H1 (cell line): ENCODE measurements at regions not wholly inside any gene's neighbourhood (a gene's known extent, or its start where the extent isn't known, plus 50 kb on each side); places are given as distances from the start of the nearest gene placed in this dataset.

ENCODE experiments used
- CTCF ChIA-PET: fragments of 300-600 bp; sonication (Branson Sonifier 250); formaldehyde crosslinking; loops from one replicate; lab custom pipeline; 2021; ENCODE audit not compliant: partially characterized antibody; lab: Charles Lee
- POLR2A ChIA-PET: fragments of 300-600 bp; sonication (Branson Sonifier 250); formaldehyde crosslinking; loops from one replicate; lab custom pipeline; 2021; ENCODE audit warnings: inconsistent platforms; ENCODE audit not compliant: partially characterized antibody; lab: Charles Lee
- DNase-seq, 2 experiments: peaks; one replicate each; pipeline versions ENCODE4 v3.0.0 to v3.0.0-alpha.2; 2010 to 2022; ENCODE audit warnings: low spot score in 2 of 2, low read depth in 1 of 2, mixed read lengths in 1 of 2
- FAIRE-seq: peaks from 2 replicates; lab custom pipeline; 2011; peaks lifted over from hg19 to GRCh38; lab: Jason Lieb, UNC
- H2AFZ ChIP-seq: 2 replicates; pipeline ENCODE4 v1.8.1; 2012; ENCODE audit warnings: low read length, inconsistent platforms
- H2AK5ac ChIP-seq: 2 replicates; pipeline ENCODE4 v1.6.1; 2013; ENCODE audit warnings: low read depth, low read length
- H2BK120ac ChIP-seq: replicated peaks from 2 replicates; pipeline ENCODE3; 2013; ENCODE audit warnings: low read depth, low read length, inconsistent platforms
- H2BK12ac ChIP-seq: 2 replicates; pipeline ENCODE4 v1.6.1; 2013; ENCODE audit warnings: low read depth, low read length
- H2BK15ac ChIP-seq: 2 replicates; pipeline ENCODE4 v1.6.1; 2013; ENCODE audit warnings: low read length
- H2BK20ac ChIP-seq: 2 replicates; pipeline ENCODE4 v1.6.1; 2013; ENCODE audit warnings: low read length
- H2BK5ac ChIP-seq: 2 replicates; pipeline ENCODE4 v1.6.1; 2013; ENCODE audit warnings: low read depth, low read length
- H3K14ac ChIP-seq: 2 replicates; pipeline ENCODE4 v1.6.1; 2013; ENCODE audit warnings: inconsistent platforms; ENCODE audit not compliant: insufficient read length
- H3K18ac ChIP-seq: 2 replicates; pipeline ENCODE4 v1.6.1; 2013; ENCODE audit warnings: low read length; ENCODE audit errors: extremely low read depth
- H3K23ac ChIP-seq: 2 replicates; pipeline ENCODE4 v1.6.1; 2013; ENCODE audit warnings: inconsistent platforms; ENCODE audit not compliant: insufficient read length
- H3K23me2 ChIP-seq: 2 replicates; pipeline ENCODE4 v1.6.1; 2013; ENCODE audit warnings: low read depth, low read length
- H3K27ac ChIP-seq: 2 replicates; pipeline ENCODE4 v1.6.1; 2011; ENCODE audit warnings: low read depth, low read length, inconsistent platforms
- H3K27me3 ChIP-seq, 4 experiments: replicated peaks in 1 of 4; 1 replicate in 1 of 4; 2 replicates in 3 of 4; pipeline versions ENCODE4 v1.6.1 to v1.8.1; 2011 to 2013; ENCODE audit warnings: low read length in 3 of 4, mild to moderate bottlenecking in 3 of 4, inconsistent platforms in 2 of 4, mixed read lengths in 2 of 4, moderate library complexity in 1 of 4; ENCODE audit not compliant: control insufficient read depth in 3 of 4, insufficient read depth in 3 of 4; ENCODE audit errors: extremely low read depth in 1 of 4
- H3K36me3 ChIP-seq, 4 experiments: 2 replicates each; pipeline versions ENCODE4 v1.6.1 to v1.8.1; 2011 to 2013; ENCODE audit warnings: mild to moderate bottlenecking in 4 of 4, low read length in 3 of 4, moderate library complexity in 2 of 4, control low read depth in 1 of 4, inconsistent platforms in 1 of 4; ENCODE audit not compliant: insufficient read depth in 4 of 4, control insufficient read depth in 2 of 4
- H3K4ac ChIP-seq: replicated peaks from 2 replicates; pipeline ENCODE3; 2013; ENCODE audit warnings: low read length, low read depth, mixed read lengths, inconsistent platforms; ENCODE audit not compliant: insufficient read length
- H3K4me1 ChIP-seq, 4 experiments: replicated peaks in 1 of 4; 1 replicate in 1 of 4; 2 replicates in 3 of 4; pipeline versions ENCODE4 v1.6.1 to v1.8.1; 2011 to 2013; ENCODE audit warnings: low read length in 3 of 4, inconsistent platforms in 2 of 4, mixed read lengths in 1 of 4; ENCODE audit not compliant: insufficient read depth in 4 of 4, control insufficient read depth in 3 of 4
- H3K4me2 ChIP-seq, 2 experiments: 2 replicates each; pipeline versions ENCODE4 v1.6.1 to v1.8.1; 2011 to 2013; ENCODE audit warnings: low read depth in 2 of 2, low read length in 2 of 2, control low read depth in 1 of 2, inconsistent platforms in 1 of 2, mild to moderate bottlenecking in 1 of 2; ENCODE audit not compliant: insufficient read depth in 1 of 2
- H3K4me3 ChIP-seq, 4 experiments: fragments of 200-600, 300-600 bp in 1 of 4; sonication (generic), shearing (Covaris generic), sonication (Bioruptor Twin) in 1 of 4; 2 replicates each; pipeline versions ENCODE4 v1.5.1 to v1.8.1; 2011 to 2016; ENCODE audit warnings: low read length in 4 of 4, low read depth in 3 of 4, control low read depth in 2 of 4, inconsistent platforms in 2 of 4, mild to moderate bottlenecking in 2 of 4, mixed read lengths in 1 of 4, moderate library complexity in 1 of 4; ENCODE audit not compliant: insufficient read depth in 2 of 4; ENCODE audit errors: extremely low read depth in 1 of 4
- H3K56ac ChIP-seq: replicated peaks from 2 replicates; pipeline ENCODE3; 2013; ENCODE audit warnings: low read depth, mild to moderate bottlenecking, mixed read lengths, low read length, inconsistent platforms; ENCODE audit not compliant: insufficient read length
- H3K79me1 ChIP-seq: 2 replicates; pipeline ENCODE4 v1.6.1; 2013; ENCODE audit warnings: low read depth, low read length, control low read depth
- H3K79me2 ChIP-seq, 2 experiments: 2 replicates each; pipeline versions ENCODE4 v1.6.1 to v1.8.1; 2012 to 2013; ENCODE audit warnings: low read length in 2 of 2, mild to moderate bottlenecking in 2 of 2, inconsistent platforms in 1 of 2; ENCODE audit not compliant: insufficient read depth in 2 of 2, control insufficient read depth in 1 of 2
- H3K9ac ChIP-seq, 4 experiments: replicated peaks in 1 of 4; 1 replicate in 1 of 4; 2 replicates in 3 of 4; pipeline versions ENCODE4 v1.6.1 to v1.8.1; 2011 to 2013; ENCODE audit warnings: low read depth in 3 of 4, low read length in 3 of 4, control low read depth in 2 of 4, mild to moderate bottlenecking in 2 of 4, moderate library complexity in 2 of 4, inconsistent platforms in 1 of 4; ENCODE audit errors: extremely low read depth in 1 of 4
- H3K9me3 ChIP-seq, 2 experiments: 2 replicates each; pipeline versions ENCODE4 v1.6.1 to v1.8.1; 2012 to 2013; ENCODE audit warnings: mild to moderate bottlenecking in 2 of 2, moderate library complexity in 2 of 2, control low read depth in 1 of 2, inconsistent platforms in 1 of 2, low read depth in 1 of 2, low read length in 1 of 2, mixed read lengths in 1 of 2; ENCODE audit not compliant: insufficient read depth in 2 of 2
- H4K20me1 ChIP-seq, 2 experiments: replicated peaks in 1 of 2; 2 replicates each; pipeline versions ENCODE3 to v1.8.1; 2011 to 2013; ENCODE audit warnings: inconsistent platforms in 2 of 2, low read length in 2 of 2, mild to moderate bottlenecking in 1 of 2; ENCODE audit not compliant: insufficient read depth in 2 of 2, control insufficient read depth in 1 of 2
- H4K5ac ChIP-seq: 2 replicates; pipeline ENCODE4 v1.6.1; 2013; ENCODE audit warnings: low read length, low read depth, mixed read lengths, inconsistent platforms; ENCODE audit not compliant: insufficient read length
- H4K8ac ChIP-seq: 2 replicates; pipeline ENCODE4 v1.8.0; 2013; ENCODE audit warnings: mild to moderate bottlenecking, moderate library complexity, low read length, inconsistent platforms; ENCODE audit not compliant: insufficient read depth; ENCODE audit errors: extremely low read depth
- H4K91ac ChIP-seq: replicated peaks from 2 replicates; pipeline ENCODE3; 2013; ENCODE audit warnings: low read length, mixed read lengths, inconsistent platforms; ENCODE audit not compliant: insufficient read length
- BACH1 ChIP-seq: IDR thresholded peaks from 2 replicates; pipeline ENCODE4 v1.6.1; 2012; ENCODE audit warnings: low read length, improper control_type of control experiment
- BCL11A ChIP-seq, 2 experiments: IDR thresholded peaks; one replicate each; pipeline ENCODE4 v1.6.1; 2011; ENCODE audit warnings: low read depth in 2 of 2, low read length in 2 of 2, mild to moderate bottlenecking in 2 of 2
- POLR2A ChIP-seq, 2 experiments: IDR thresholded peaks; 1 replicate in 1 of 2; 2 replicates in 1 of 2; pipeline ENCODE4 v1.6.1; 2011; ENCODE audit warnings: low read depth in 2 of 2, low read length in 2 of 2, mild to moderate bottlenecking in 2 of 2; ENCODE audit errors: control extremely low read depth in 1 of 2
- RAD21 ChIP-seq, 2 experiments: IDR thresholded peaks in 1 of 2; conservative IDR thresholded peaks in 1 of 2; 2 replicates each; pipeline ENCODE4 v1.6.1; 2011; ENCODE audit warnings: low read depth in 2 of 2, low read length in 2 of 2, improper control_type of control experiment in 1 of 2, inconsistent platforms in 1 of 2, mild to moderate bottlenecking in 1 of 2, moderate library complexity in 1 of 2
- SP4 ChIP-seq: IDR thresholded peaks from 2 replicates; pipeline ENCODE4 v1.6.1; 2012; ENCODE audit warnings: low read length, inconsistent platforms
- TAF7 ChIP-seq: optimal IDR thresholded peaks from 2 replicates; pipeline ENCODE3; 2011; ENCODE audit warnings: low read depth, mild to moderate bottlenecking, inconsistent platforms, low read length, moderate library complexity, borderline replicate concordance
- WGBS, 2 experiments: shearing (Covaris generic) in 1 of 2; methylation state at CpG; one replicate each; pipeline versions ENCODE4 v1.1.6 to v1.1.7; 2013 to 2015; ENCODE audit warnings: low lambda C conversion rate in 2 of 2, mixed read lengths in 2 of 2, inconsistent platforms in 1 of 2, low coverage in 1 of 2, missing lambda C conversion rate in 1 of 2; ENCODE audit not compliant: insufficient replicate concordance in 2 of 2, insufficient coverage in 1 of 2, insufficient read length in 1 of 2; ENCODE audit errors: extremely low coverage in 1 of 2, missing lambda C conversion rate in 1 of 2; 5-methylcytosine and 5-hydroxymethylcytosine counted together

- WGBS, 2 experiments: 83% methylated on average over 2 of the region's 2 CpGs; no CpG with 5 or more reads in 1 of the 2 experiments
- Histone ChIP-seq H3K23ac (no peak overlapping the region), H3K23me2 (no peaks in the 10 kb centered on the region), H3K9me3 (no peaks in the 10 kb centered on the region), H3K14ac (no peak overlapping the region), H2AK5ac (no peak overlapping the region), H3K79me2 (no peaks in the 10 kb centered on the region), H3K27ac (no peak overlapping the region)
- DNase-seq: no peak
- no peak for TF ChIP-seq BACH1
- no peak for TF ChIP-seq POLR2A (IDR thresholded peaks at IDR 0.05; ENCODE audit: control extremely low read depth in 1 of 2, low read depth in 2 of 2, low read length in 2 of 2)
- no peak for TF ChIP-seq TAF7
- TF ChIP-seq RAD21 (IDR thresholded peaks at IDR 0.05 in 1 of 2, conservative IDR thresholded peaks at IDR 0.05 in 1 of 2; ENCODE audit: low read depth in 2 of 2, low read length in 2 of 2): no peak
- TF ChIP-seq BCL11A (IDR thresholded peaks at IDR 0.05; ENCODE audit: low read depth in 2 of 2, low read length in 2 of 2): no peak
- no peak for TF ChIP-seq SP4
- TF ChIP-seq, all 59 proteins: peak for 0
- ChIA-PET POLR2A (no interaction called here), CTCF (interaction anchor here (1.5 kb wide), 1 partner anchor 284 kb away, joined by 9 read pairs; no protein-coding TSS in a partner anchor)
- Histone ChIP-seq H2BK5ac (no peak overlapping the region), H3K4me2 (no peak overlapping the region), H3K56ac (no peak overlapping the region), H4K8ac (no peak overlapping the region), H3K4me1 (no peaks in the 10 kb centered on the region), H2BK15ac (no peak overlapping the region), H2AFZ (no peak overlapping the region), H2BK12ac (no peak overlapping the region), H3K79me1 (no peaks in the 10 kb centered on the region), H2BK20ac (no peak overlapping the region), H3K36me3 (no peaks in the 10 kb centered on the region), H4K5ac (no peak overlapping the region), H3K27me3 (no peaks in the 10 kb centered on the region), H3K4ac (no peak overlapping the region), H3K18ac (no peak overlapping the region), H4K20me1 (no peaks in the 10 kb centered on the region), H4K91ac (no peak overlapping the region), H3K9ac (no peak overlapping the region), H3K4me3 (no peak overlapping the region), H2BK120ac (no peak overlapping the region)
- no peak for FAIRE-seq
These were observed 341.4 kb upstream of the IRAK1BP1 start for GRCh38 chr6:78525976-78526375.
